GM12864 (cell line): ENCODE measurements at regions not wholly inside any gene's neighbourhood (a gene's known extent, or its start where the extent isn't known, plus 50 kb on each side); places are given as distances from the start of the nearest gene placed in this dataset.

Experiments
- DNase-seq: peaks from one replicate; pipeline ENCODE4 v3.0.0-alpha.2; 2011; ENCODE audit warnings: low read depth
- H3K4me3 ChIP-seq: 2 replicates; pipeline ENCODE4 v1.5.1; 2011; ENCODE audit warnings: mild to moderate bottlenecking, low read depth, low read length, control low read depth
- CTCF ChIP-seq: IDR thresholded peaks from 2 replicates; pipeline ENCODE4 v1.5.1; 2011; ENCODE audit warnings: low read depth, mild to moderate bottlenecking, moderate library complexity, low read length, control low read depth, inconsistent platforms; ENCODE audit errors: missing control alignments

- DNase-seq: no peak
Observed at GRCh38 chr14:101068313-101069227, 165.0 kb upstream of the RTL1 start.

GRCh38 chr14:101069228-101069549 lies 165.7 kb upstream of the RTL1 start:
- H3K4me3 ChIP-seq: no peak overlapping the region
- DNase-seq: no peak
- no peak for TF ChIP-seq CTCF

More at GRCh38 chr14:101068313-101069227, 165.0 kb upstream of the RTL1 start:
- TF ChIP-seq CTCF: no peak
- no peak overlapping the region for H3K4me3 ChIP-seq

- no peak overlapping the region for H3K4me3 ChIP-seq
- TF ChIP-seq CTCF: no peak
- DNase-seq: no peak
Observed at GRCh38 chr14:101069666-101070362, 166.3 kb upstream of the RTL1 start.

GRCh38 chr14:101070540-101071492 lies 167.3 kb upstream of the RTL1 start:
- TF ChIP-seq CTCF: no peak
- H3K4me3 ChIP-seq: no peak overlapping the region
- DNase-seq: no peak

- no peak overlapping the region for H3K4me3 ChIP-seq
- no peak for TF ChIP-seq CTCF
- DNase-seq: no peak
Observed at GRCh38 chr14:101071493-101071906, 168.0 kb upstream of the RTL1 start.

GRCh38 chr14:101072070-101072469 lies 168.5 kb upstream of the RTL1 start:
- no peak for DNase-seq
- no peak overlapping the region for H3K4me3 ChIP-seq
- TF ChIP-seq CTCF: no peak
